DND-41 (cell line): ENCODE measurements at regions not wholly inside any gene's neighbourhood (a gene's known extent, or its start where the extent isn't known, plus 50 kb on each side); places are given as distances from the start of the nearest gene placed in this dataset.

Experiments used
- ATAC-seq: fragments of 200-7000 bp; cut with Tn5 transposase; 3 replicates; pipeline ENCODE4 v1.9.1; 2021; ENCODE audit warnings: low read depth; ENCODE audit not compliant: insufficient read depth
- DNase-seq: peaks from one replicate; pipeline ENCODE4 v3.0.0-alpha.2; 2020
- H2AFZ ChIP-seq: 2 replicates; pipeline ENCODE4 v1.6.0; 2012; ENCODE audit warnings: low read depth, low read length
- H3K27ac ChIP-seq: 2 replicates; pipeline ENCODE4 v1.5.1; 2012; ENCODE audit warnings: low read length, inconsistent platforms
- H3K27me3 ChIP-seq: fragments of 200-600 bp; sonication (generic); 2 replicates; pipeline ENCODE4 v1.6.0; 2012; ENCODE audit warnings: low read length, mild to moderate bottlenecking, inconsistent platforms; ENCODE audit not compliant: insufficient read depth, poor library complexity
- H3K36me3 ChIP-seq: 2 replicates; pipeline ENCODE4 v1.5.1; 2012; ENCODE audit warnings: low read length, inconsistent platforms; ENCODE audit not compliant: insufficient read depth
- H3K4me1 ChIP-seq: 2 replicates; pipeline ENCODE4 v1.5.1; 2012; ENCODE audit warnings: mild to moderate bottlenecking, low read length; ENCODE audit not compliant: insufficient read depth
- H3K4me2 ChIP-seq: 2 replicates; pipeline ENCODE4 v1.6.0; 2012; ENCODE audit warnings: mild to moderate bottlenecking, moderate library complexity, low read length, inconsistent platforms; ENCODE audit not compliant: insufficient read depth
- H3K4me3 ChIP-seq, 2 experiments: fragments of 200-600 bp in 1 of 2; shearing (Covaris generic) in 1 of 2; 2 replicates each; pipeline ENCODE4 v1.5.1; 2012 to 2016; ENCODE audit warnings: inconsistent platforms in 2 of 2, low read length in 2 of 2, mild to moderate bottlenecking in 2 of 2, low read depth in 1 of 2, moderate library complexity in 1 of 2
- H3K79me2 ChIP-seq: 2 replicates; pipeline ENCODE4 v1.6.0; 2012; ENCODE audit warnings: low read length, inconsistent platforms; ENCODE audit not compliant: insufficient read depth
- H3K9ac ChIP-seq: 2 replicates; pipeline ENCODE4 v1.6.0; 2012; ENCODE audit warnings: low read depth, mild to moderate bottlenecking, inconsistent platforms, low read length, moderate library complexity
- H3K9me3 ChIP-seq: 2 replicates; pipeline ENCODE4 v1.5.1; 2012; ENCODE audit warnings: low read length, moderate library complexity, mild to moderate bottlenecking, inconsistent platforms; ENCODE audit not compliant: insufficient read depth, severe bottlenecking
- H4K20me1 ChIP-seq: 2 replicates; pipeline ENCODE4 v1.6.0; 2012; ENCODE audit warnings: low read length; ENCODE audit not compliant: insufficient read depth
- EZH2 ChIP-seq: IDR thresholded peaks from 3 replicates; pipeline ENCODE4 v1.6.1; 2012; ENCODE audit warnings: borderline replicate concordance, low read depth, mild to moderate bottlenecking, moderate library complexity, low read length, inconsistent platforms; ENCODE audit not compliant: severe bottlenecking
- TF ChIP-seq, protein P1 (sequence below): IDR thresholded peaks from 2 replicates; pipeline ENCODE4 v1.5.1; 2012; ENCODE audit warnings: borderline replicate concordance, low read length, moderate library complexity, mild to moderate bottlenecking; ENCODE audit not compliant: poor library complexity, severe bottlenecking; ENCODE audit errors: extremely low read depth

DNA sequence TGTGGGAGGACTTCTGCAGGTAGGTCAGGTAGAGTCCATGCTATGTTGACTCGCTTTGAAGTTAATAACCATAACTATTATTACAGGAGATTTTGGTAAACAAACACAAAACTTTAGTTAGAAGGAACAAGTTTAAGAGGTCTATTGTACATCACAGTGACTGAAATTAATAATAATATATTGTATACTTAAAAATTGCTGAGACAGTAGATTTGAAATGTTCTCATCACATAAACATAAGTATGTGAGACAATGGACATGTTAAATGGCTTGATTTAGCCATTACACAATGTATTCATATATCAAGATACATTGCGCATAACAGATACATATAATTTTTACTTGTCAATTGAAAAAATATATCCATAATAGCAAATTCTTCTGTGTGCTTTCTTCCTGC, 91.4 kb upstream of the CD53 start:
- TF ChIP-seq, protein P1, sequence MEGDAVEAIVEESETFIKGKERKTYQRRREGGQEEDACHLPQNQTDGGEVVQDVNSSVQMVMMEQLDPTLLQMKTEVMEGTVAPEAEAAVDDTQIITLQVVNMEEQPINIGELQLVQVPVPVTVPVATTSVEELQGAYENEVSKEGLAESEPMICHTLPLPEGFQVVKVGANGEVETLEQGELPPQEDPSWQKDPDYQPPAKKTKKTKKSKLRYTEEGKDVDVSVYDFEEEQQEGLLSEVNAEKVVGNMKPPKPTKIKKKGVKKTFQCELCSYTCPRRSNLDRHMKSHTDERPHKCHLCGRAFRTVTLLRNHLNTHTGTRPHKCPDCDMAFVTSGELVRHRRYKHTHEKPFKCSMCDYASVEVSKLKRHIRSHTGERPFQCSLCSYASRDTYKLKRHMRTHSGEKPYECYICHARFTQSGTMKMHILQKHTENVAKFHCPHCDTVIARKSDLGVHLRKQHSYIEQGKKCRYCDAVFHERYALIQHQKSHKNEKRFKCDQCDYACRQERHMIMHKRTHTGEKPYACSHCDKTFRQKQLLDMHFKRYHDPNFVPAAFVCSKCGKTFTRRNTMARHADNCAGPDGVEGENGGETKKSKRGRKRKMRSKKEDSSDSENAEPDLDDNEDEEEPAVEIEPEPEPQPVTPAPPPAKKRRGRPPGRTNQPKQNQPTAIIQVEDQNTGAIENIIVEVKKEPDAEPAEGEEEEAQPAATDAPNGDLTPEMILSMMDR = no peak
- no peak for TF ChIP-seq EZH2
- no peaks in the 10 kb centered on the region for H3K9me3 ChIP-seq
- H3K27me3 ChIP-seq = no peaks in the 10 kb centered on the region
- H3K79me2 ChIP-seq = no peaks in the 10 kb centered on the region
- H3K27ac ChIP-seq = no peak overlapping the region
- no peak overlapping the region for H3K9ac ChIP-seq
- H3K36me3 ChIP-seq = no peaks in the 10 kb centered on the region
- peaks cover 34% of the 10 kb centered on the region for H3K4me1 ChIP-seq
- H3K4me2 ChIP-seq = no peak overlapping the region
- H3K4me3 ChIP-seq = no peak overlapping the region
- no peaks in the 10 kb centered on the region for H4K20me1 ChIP-seq
- no peak overlapping the region for H2AFZ ChIP-seq
- DNase-seq (no peak), ATAC-seq (no peak)

DNA sequence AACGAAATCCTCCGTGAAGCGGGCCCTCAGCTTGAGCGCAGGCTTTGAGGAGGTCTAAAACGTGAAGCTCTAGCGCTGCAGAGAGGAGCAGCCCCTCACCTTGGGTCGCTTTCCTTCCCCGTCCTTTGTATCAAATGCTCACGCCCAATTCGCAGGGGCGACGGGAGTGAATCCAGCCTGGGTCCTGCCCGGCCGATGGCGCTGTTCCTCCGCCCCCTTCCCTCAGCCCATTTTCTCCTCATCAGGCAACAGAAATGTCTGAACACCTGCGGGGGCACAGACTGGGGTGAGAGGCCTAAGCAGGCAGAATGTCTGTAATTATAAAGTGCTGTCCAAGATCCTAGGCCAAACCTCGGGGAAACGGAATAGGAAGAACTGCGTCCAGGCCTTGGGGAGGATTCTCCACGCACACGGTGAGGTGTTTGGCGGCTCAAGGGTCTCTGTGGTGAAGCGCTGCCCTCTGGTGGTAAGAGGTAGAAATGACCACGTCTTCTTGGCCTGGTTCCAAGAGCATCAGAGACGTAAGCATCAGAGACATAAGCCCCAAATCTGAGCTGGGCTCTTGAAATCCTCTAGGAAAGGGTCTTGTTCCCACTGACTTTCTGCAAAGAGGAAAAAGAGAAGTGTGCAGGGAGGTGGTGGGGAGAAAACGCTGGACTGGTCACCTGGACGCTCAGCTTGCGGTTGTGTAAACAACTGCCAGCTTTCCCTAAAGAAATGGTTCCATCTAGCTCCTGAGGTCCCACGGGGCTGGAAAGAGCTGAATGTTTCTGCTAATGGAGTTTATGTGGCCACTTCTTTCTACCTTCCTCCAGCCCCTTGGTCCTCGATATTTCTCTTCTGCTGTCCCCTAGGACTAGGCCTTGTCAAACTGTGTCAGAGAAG, 92.1 kb upstream of the CD53 start:
- ATAC-seq (peak; percentile 56), DNase-seq (peak; percentile 70)
- no peaks in the 10 kb centered on the region for H3K36me3 ChIP-seq
- no peak overlapping the region for H3K9ac ChIP-seq
- H3K27ac ChIP-seq = no peak overlapping the region
- no peak overlapping the region for H3K4me3 ChIP-seq
- no peaks in the 10 kb centered on the region for H3K79me2 ChIP-seq
- no peaks in the 10 kb centered on the region for H3K27me3 ChIP-seq
- H3K9me3 ChIP-seq = no peaks in the 10 kb centered on the region
- no peak overlapping the region for H2AFZ ChIP-seq
- TF ChIP-seq EZH2 = no peak
- TF ChIP-seq, protein P1 = peak; percentile 79
- no peaks in the 10 kb centered on the region for H4K20me1 ChIP-seq
- peaks cover 27% of the 10 kb centered on the region for H3K4me1 ChIP-seq
- H3K4me2 ChIP-seq = no peak overlapping the region

DNA sequence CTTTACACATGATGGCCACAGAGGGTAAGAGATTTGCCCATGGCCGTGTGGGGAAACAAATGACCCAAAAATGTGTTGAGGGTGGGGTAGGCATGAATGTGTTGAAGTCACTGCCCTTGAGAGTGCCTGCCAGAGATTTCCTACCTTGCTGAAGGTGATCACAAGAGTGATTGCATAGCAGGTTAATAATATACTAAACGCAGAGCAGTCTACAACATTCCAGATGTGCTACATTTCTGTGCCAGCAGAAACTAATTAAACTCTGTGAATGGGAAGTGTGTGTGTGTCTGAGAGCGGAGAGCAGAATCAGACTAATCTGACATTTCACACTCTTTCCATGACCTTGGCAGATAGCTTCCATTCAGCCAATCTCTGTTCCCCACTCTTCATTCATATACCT, 93.3 kb upstream of the CD53 start:
- Histone ChIP-seq H2AFZ (no peak overlapping the region), H3K4me3 (no peak overlapping the region), H3K27ac (no peak overlapping the region), H4K20me1 (no peaks in the 10 kb centered on the region), H3K9me3 (no peaks in the 10 kb centered on the region), H3K4me2 (no peak overlapping the region), H3K9ac (no peak overlapping the region), H3K4me1 (peaks cover 15% of the 10 kb centered on the region), H3K79me2 (no peaks in the 10 kb centered on the region), H3K36me3 (no peaks in the 10 kb centered on the region), H3K27me3 (no peaks in the 10 kb centered on the region)
- TF ChIP-seq EZH2 = no peak
- TF ChIP-seq, protein P1 = no peak
- DNase-seq (no peak), ATAC-seq (no peak)
